Retinal pigment epithelial cell (primary cell): ENCODE measurements at regions not wholly inside any gene's neighbourhood (a gene's known extent, or its start where the extent isn't known, plus 50 kb on each side); places are given as distances from the start of the nearest gene placed in this dataset.
A peak's percentile ranks its signal among the peaks of the same experiment; 100 is the strongest.

ENCODE experiments used
- DNase-seq: peaks from one replicate; pipeline ENCODE4 v3.0.0-alpha.2; 2010; ENCODE audit warnings: low read depth
- H3K4me3 ChIP-seq: 2 replicates; pipeline ENCODE4 v1.5.1; 2011; ENCODE audit warnings: mild to moderate bottlenecking, low read length, control low read depth, moderate library complexity
- CTCF ChIP-seq: conservative IDR thresholded peaks from 2 replicates; pipeline ENCODE4 v1.5.1; 2011; ENCODE audit warnings: low read depth, low read length, control low read depth, inconsistent platforms

- H3K4me3 ChIP-seq: no peak overlapping the region
- no peak for DNase-seq
- TF ChIP-seq CTCF: peak; percentile 68
Measured at GRCh38 chr2:177161741-177162460, 50.7 kb upstream of the HNRNPA3 start.
